ENCODE measurements at regions not wholly inside any gene's neighbourhood (a gene's known extent, or its start where the extent isn't known, plus 50 kb on each side); places are given as distances from the start of the nearest gene placed in this dataset.
A peak's percentile ranks its signal among the peaks of the same experiment; 100 is the strongest.

- TF ChIP-seq CTCF (IDR thresholded peaks at IDR 0.05; ENCODE audit: unreplicated experiment): no peak
- Mint-ChIP-seq H3K4me3 (ENCODE audit: low read depth) (no peak overlapping the region), H3K36me3 (ENCODE audit: insufficient read depth) (no peaks in the 10 kb centered on the region), H3K27ac (no peak overlapping the region), H3K4me1 (ENCODE audit: low read depth) (peaks cover 5% of the 10 kb centered on the region), H3K27me3 (peaks cover 48% of the 10 kb centered on the region), H3K9me3 (ENCODE audit: low read depth) (no peaks in the 10 kb centered on the region)
- DNase-seq (ENCODE audit: low spot score, unreplicated experiment): no peak
Observed at GRCh38 chr2:34371711-34372110, 772.6 kb upstream of the FAM98A start.

- Mint-ChIP-seq H3K27ac (no peak overlapping the region), H3K36me3 (ENCODE audit: insufficient read depth) (peaks cover 2% of the 10 kb centered on the region), H3K9me3 (ENCODE audit: low read depth) (no peaks in the 10 kb centered on the region), H3K27me3 (peaks cover 72% of the 10 kb centered on the region), H3K4me1 (ENCODE audit: low read depth) (peaks cover 13% of the 10 kb centered on the region), H3K4me3 (ENCODE audit: low read depth) (no peak overlapping the region)
- no peak for DNase-seq (ENCODE audit: low spot score, unreplicated experiment)
- TF ChIP-seq CTCF (IDR thresholded peaks at IDR 0.05; ENCODE audit: unreplicated experiment): no peak
Observed at GRCh38 chr2:34368304-34368703, 769.2 kb upstream of the FAM98A start.

- Mint-ChIP-seq H3K9me3 (ENCODE audit: low read depth) (no peaks in the 10 kb centered on the region), H3K36me3 (ENCODE audit: insufficient read depth) (peaks cover 2% of the 10 kb centered on the region), H3K27me3 (peaks cover 87% of the 10 kb centered on the region), H3K4me3 (ENCODE audit: low read depth) (no peak overlapping the region), H3K27ac (no peak overlapping the region), H3K4me1 (ENCODE audit: low read depth) (peaks cover 13% of the 10 kb centered on the region)
- peak; percentile 35 for TF ChIP-seq CTCF (IDR thresholded peaks at IDR 0.05; ENCODE audit: unreplicated experiment)
- DNase-seq (ENCODE audit: low spot score, unreplicated experiment): no peak
Observed at GRCh38 chr2:34365932-34366331, 766.8 kb upstream of the FAM98A start.

GRCh38 chr2:34365512-34365911 is 766.4 kb upstream of the FAM98A start:
- DNase-seq (ENCODE audit: low spot score, unreplicated experiment): no peak
- Mint-ChIP-seq H3K4me3 (ENCODE audit: low read depth) (no peak overlapping the region), H3K4me1 (ENCODE audit: low read depth) (peaks cover 13% of the 10 kb centered on the region)

GRCh38 chr2:34353509-34354113 is 754.5 kb upstream of the FAM98A start:
- Mint-ChIP-seq H3K36me3 (ENCODE audit: insufficient read depth) (no peaks in the 10 kb centered on the region), H3K4me1 (ENCODE audit: low read depth) (peaks cover 7% of the 10 kb centered on the region), H3K9me3 (ENCODE audit: low read depth) (no peaks in the 10 kb centered on the region), H3K27ac (peak overlapping the region; percentile 36), H3K4me3 (ENCODE audit: low read depth) (no peak overlapping the region), H3K27me3 (peaks cover 85% of the 10 kb centered on the region)
- DNase-seq (ENCODE audit: low spot score, unreplicated experiment): no peak
- peak; percentile 40 for TF ChIP-seq CTCF (IDR thresholded peaks at IDR 0.05; ENCODE audit: unreplicated experiment)

More at GRCh38 chr2:34365512-34365911, 766.4 kb upstream of the FAM98A start:
- Mint-ChIP-seq H3K27me3 (peaks cover 87% of the 10 kb centered on the region), H3K27ac (no peak overlapping the region), H3K9me3 (ENCODE audit: low read depth) (no peaks in the 10 kb centered on the region), H3K36me3 (ENCODE audit: insufficient read depth) (peaks cover 2% of the 10 kb centered on the region)
- no peak for TF ChIP-seq CTCF (IDR thresholded peaks at IDR 0.05; ENCODE audit: unreplicated experiment)
